Activated T-cell treated with anti-CD3 and anti-CD28 coated beads, Interleukin-2, amount 50 U/mL, for 48 hours (primary cell): ENCODE measurements at regions not wholly inside any gene's neighbourhood (a gene's known extent, or its start where the extent isn't known, plus 50 kb on each side); places are given as distances from the start of the nearest gene placed in this dataset.

ENCODE experiments used
- DNase-seq, 2 experiments: peaks; one replicate each; pipeline ENCODE4 v3.0.0-alpha.2; 2020

DNA sequence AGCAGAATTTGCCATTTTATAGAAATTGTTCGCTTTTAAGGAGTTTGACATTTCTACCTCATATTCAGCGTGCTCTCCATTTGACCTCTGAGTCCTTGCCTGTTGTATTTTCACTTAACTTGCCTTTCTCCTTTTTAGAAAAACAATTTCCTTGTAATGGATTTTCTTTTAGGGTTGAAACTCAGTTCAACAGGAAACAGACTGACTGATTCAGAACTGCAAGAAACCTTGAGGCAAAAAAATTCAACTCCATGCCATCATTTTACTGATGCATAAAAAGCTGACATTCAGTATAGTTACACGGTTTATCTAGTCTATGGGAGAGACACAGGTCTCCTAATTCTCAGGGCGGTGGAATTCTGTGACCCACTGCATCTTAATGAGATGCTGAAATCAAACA lies 59.8 kb downstream of the MRPS30 start:
- DNase-seq: no peak

DNA sequence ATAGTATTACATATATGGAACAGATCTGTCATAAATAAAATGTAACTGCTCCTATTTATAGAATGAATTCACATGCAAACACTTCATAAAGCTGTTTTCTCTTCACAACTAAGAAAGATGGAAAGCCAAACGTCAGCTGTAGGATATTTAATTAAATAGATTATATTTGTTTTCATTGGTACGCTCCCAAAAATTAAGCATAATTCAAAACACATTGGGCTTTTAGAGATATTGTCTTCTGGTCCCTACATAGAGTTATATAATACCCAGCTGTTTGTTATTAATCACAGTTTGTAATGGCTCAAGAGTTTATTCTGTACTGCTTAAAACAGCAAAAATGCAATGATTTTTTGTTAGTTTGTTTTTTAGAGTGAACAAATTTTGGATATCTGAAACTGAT lies 61.2 kb downstream of the MRPS30 start:
- DNase-seq: no peak

DNA sequence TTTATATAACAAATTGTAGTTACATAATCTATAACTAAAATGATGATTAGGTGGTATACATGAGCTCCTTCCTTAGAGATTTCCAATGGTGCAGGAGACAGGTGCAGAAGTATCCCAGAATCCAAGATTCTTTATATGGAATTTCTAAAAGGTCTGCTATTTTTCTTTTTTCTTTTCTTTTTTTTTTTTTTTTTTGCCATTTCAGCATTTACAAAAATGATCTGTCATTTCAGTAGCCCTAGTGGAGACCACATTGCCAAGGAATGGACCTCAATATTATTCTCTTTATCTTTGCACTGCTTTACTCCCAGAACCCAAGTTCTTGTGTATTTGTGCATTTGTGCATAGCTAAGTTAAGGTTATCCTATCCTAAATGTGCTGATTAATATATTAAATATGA lies 61.7 kb downstream of the MRPS30 start:
- DNase-seq: no peak

DNA sequence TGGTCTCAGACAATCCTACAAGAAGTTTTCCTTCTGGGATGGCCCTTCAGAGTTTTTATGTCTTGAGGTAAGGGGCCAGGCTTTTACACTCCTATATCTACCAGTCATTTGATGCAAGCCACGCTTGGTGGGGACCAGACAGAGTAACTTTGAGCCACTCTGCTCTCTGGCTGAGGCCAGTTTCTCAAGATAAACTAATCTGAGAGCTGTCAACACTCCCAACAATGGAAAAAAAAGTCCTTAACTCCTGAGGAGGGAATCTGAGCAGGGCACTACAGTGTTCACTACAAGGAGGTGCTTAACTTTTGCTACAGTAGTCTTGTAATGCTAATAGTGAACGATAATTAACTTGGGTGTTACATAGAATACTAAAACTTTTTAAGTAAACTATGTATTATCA lies 62.7 kb downstream of the MRPS30 start:
- no peak for DNase-seq

DNA sequence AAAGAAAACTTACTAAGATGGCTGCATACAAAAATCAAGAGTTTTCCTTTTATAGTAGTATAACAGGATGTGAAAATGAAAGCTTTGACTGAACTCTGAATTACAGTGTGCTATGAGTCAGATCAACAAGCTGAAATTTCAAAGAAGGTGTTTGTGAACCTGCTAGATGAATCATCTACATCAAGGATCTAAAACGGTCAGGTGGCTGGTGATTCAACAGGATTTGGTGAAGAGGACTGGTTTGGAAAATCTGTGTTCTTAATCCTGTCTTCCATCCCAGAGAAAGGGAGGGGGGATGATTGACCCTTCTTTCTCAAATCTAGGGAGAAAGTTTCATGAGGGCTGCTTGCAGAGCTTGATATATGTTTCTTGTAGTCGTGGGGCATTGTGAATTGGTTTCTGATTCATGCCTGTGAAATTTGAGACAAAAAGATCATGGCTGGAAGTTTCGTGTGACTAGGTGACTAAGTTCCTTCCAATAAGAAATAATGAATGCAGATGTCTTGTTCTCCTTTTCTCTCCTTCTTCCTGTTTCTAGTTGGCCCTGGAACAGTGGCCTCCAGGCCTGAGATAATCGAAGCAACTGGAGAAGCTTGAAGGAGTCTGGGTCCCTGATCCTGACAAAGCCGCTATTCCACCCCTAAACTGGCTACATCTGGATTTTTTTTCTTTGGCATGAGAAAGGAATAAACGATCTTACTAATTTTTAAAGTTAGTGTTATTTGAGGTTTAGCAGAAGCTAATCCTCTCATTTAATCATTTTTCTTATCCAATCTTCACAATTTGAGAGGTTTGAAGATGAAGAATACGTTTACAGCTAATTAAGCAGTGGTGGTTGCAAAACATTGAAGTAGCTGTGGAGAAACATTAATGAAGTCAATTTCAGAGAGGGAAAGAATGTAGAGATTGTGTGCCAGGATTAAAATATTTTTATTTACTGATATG lies 67.2 kb downstream of the MRPS30 start:
- DNase-seq: peak; percentile 29 to 40

DNA sequence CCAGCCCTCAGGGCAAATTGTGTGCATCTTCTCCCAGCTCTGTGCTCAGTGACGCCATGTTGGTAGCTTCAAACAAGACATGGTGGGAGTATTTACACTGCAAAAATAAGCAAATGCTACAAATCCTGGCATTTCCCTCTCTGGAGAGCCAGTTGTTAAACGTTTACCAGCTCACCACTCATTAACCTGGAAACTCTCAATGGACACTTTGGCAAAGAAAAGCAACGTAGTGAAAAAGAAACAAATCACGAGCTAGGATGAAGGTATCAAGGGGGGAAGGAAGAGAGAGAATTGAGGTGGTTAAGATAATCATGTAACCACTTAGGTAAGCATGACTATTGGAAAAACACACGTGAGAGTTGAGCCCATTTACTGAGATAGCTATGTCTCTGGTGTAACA lies 72.5 kb downstream of the MRPS30 start:
- DNase-seq: no peak

DNA sequence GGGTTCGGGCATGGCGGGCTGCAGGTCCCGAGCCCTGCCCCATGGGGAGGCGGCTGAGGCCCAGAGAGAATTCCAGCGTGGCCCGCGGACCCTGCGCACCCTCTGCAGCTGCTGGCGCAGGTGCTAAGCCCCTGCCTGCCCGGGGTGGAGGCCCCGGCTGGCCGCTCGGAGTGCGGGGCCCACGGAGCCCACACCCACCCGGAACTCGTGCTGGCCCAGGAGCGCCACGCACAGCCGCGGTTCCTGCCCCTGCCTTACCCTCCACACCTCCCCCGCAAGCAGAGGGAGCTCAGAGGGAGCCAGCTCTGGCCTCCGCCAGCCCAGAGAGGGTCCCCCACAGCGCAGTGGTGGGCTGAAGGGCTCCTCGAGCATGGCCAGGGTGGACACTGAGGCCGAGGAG lies 75.3 kb downstream of the MRPS30 start:
- no peak for DNase-seq

DNA sequence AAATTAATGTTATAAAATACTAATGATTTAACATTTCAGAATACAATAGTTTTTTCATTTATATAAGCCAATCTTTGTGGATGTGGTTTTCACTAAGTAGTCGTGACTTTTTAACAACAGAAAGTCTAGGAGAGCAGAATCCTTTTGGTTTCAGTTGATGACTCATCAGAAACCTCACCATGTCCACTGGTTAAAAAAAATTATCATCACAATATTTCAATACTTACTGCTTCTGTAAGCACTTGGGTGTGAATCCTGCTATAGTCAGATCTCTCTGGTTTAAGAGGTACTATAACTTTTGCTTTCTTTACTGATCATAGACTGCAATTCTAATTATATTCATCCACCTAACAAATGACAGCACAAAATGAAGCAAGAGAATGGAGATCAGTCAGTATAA lies 77.2 kb downstream of the MRPS30 start:
- no peak for DNase-seq

DNA sequence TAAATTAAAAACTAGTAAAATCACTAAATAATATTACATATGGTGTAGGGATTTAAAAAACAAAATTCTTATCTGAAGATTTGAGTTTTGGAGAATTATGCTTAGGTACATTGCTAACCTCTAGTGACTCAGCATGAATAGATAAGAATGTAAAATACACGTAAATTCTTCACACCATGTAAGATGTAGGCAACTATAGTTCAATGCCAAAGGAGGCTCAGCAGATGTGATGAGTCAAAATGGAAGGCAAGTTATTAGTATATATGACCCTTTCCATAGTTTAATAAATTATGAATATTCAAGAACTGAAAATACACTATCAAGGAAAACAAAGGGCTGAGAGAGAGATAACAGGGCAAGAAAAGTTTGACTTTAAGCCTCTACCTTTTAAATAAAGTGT lies 79.0 kb downstream of the MRPS30 start:
- DNase-seq: no peak

DNA sequence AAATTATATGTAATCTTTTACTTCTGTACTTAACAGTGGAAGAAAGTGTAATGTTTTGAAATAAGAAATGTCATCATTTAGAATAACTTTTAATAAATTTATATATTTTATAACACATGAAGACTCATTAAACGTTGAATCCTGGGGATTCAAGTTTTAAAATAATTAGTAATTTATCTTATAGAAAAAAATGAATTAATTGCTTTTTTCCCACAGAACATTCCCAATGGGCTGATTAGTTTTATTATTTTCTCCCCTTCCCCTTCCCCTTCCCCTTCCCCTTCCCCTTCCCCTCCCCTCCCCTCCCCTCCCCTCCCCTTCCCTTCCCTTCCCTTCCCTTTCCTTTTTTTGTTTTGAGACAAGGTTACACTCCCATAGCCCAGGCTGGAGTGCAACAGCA lies 79.7 kb downstream of the MRPS30 start:
- no peak for DNase-seq

DNA sequence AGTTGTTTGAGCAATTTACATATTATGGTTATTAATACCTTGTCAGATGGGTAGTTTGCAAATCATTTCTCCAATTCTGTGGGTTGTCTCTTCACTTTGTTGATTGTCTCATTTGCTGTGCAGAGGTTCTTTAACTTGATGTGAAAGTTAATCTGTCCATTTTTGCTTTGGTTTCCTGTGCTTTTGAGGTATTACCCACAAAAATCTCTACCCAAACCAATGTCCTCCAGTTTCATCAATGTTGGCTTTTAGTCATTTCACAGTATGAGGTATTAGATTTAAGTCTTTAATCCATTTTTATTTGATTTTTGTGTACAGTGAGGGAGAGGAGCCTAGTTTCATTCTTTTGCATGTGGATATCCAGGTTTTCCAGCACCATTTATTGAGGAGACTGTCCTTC lies 82.4 kb downstream of the MRPS30 start:
- no peak for DNase-seq

DNA sequence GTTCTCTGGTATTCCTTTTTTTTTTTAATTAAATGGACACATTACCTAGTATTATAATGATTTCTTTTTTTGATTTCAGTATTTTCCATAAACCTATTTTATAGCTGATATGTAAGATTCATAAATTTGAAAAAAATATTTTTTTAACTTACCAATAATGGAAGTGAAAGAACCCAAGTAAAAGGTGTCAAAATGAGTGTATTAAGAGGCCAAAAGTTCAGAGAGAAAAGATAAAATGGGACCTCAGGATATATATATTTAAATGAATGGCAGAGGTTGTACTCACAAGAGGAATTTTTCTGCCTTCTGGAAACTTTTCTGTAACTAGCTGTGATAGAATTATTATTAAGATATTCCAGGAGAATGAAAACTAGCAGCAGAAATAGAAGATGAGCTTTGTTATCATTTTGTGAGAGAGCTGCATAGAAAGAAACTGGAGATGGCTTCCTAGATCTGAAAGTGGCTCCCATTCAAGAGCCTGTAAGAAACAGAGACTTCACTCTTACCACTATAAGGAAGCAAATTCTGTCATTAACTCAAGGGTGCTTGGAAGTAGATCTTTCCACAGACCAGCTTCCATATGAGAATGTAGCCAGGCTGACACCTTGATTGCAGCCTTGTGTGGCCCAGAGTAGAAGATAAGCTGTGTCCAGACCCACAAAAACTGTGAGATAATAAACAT lies 91.7 kb downstream of the MRPS30 start:
- no peak for DNase-seq

DNA sequence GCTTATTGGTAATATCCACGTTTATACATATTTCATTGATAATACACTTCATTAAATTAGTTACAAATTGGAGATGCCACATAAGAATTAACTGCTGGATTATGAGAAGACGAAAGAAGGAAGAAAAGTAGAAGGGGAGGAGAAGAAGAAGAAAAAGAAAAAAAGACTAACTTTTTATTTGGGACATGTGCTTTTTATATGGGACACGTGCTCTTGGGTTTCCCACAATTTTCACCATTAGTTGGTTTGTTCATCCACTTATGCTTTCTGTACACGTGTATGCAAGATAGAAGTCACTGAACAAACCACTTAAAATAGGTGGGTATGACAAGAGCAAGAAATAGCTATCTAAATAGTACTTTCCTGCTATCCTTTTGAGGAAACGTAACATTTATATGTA lies 98.6 kb downstream of the MRPS30 start:
- DNase-seq: no peak

DNA sequence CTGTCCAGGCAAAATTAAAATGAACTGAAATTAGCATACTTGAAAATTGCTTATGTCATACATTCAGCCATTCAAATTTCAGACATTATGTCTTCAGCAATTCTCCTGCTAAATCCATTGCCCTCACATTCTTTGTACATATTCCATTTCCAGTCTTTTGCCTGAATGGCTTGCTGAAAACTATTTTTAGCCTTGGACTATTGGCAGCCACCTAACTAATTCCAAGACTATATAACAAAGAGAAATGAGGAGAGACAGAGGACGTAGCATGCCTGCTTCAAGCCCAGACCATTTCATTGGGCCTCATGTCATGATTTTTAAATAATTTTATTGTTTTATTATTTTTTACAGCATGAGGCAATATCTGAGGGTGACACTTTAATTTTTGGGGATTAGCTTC lies 100.3 kb downstream of the MRPS30 start:
- no peak for DNase-seq

DNA sequence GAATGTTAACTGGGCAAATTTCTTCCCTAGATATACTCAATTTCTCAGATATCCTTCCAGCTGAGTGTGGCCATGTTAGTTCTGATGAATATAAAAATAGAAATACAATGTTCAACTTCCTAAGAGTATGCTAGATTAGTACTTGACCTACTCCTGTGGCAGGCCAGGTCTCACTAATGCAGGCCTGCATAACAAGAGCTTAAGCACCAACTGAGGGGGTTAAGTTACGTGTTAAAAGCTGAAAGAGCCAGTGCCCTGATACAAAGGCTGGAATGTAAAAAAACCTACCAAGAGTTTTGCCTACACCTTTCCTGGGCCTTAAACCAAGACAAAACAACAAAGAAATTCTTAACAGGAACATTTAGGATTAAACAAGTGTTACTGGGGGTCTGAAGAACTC lies 102.8 kb downstream of the MRPS30 start:
- no peak for DNase-seq

DNA sequence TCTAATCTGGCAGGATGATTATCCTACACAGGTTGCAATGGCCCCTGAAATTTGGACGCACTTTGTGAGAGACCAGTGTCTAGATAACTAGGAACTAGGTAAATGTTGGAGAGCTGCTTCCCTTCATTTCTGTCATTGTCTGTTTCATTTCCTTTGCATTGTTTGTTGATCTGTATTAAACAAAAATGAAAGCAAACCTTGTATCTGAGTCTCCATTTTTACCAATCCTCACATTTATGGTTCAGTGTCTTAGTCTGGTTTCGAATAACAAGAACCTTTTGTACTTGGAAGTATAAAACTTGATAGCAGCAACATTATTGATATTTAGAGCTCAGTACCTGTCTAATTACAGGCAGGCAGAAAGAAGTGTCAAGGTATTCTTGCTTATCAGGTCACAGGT lies 105.5 kb downstream of the MRPS30 start:
- DNase-seq: no peak

DNA sequence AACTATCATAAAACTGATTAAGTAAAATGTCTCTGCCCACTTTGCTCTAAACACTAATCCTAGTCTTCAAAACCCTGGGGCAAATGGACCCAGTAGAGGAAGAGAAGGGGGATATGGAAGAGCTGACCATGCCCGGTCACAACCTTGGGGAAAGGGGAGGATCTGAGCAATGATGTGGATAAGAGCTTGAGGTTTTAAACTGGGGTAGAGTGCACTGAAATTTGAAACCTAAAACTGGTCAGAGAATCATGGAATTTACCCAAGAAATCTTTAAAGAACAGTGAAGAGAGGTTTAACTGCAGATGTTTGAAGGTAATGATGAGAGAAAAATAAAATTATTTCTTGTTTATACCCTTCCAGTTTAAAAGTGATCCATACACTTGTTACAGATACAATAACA lies 110.8 kb downstream of the MRPS30 start:
- no peak for DNase-seq

DNA sequence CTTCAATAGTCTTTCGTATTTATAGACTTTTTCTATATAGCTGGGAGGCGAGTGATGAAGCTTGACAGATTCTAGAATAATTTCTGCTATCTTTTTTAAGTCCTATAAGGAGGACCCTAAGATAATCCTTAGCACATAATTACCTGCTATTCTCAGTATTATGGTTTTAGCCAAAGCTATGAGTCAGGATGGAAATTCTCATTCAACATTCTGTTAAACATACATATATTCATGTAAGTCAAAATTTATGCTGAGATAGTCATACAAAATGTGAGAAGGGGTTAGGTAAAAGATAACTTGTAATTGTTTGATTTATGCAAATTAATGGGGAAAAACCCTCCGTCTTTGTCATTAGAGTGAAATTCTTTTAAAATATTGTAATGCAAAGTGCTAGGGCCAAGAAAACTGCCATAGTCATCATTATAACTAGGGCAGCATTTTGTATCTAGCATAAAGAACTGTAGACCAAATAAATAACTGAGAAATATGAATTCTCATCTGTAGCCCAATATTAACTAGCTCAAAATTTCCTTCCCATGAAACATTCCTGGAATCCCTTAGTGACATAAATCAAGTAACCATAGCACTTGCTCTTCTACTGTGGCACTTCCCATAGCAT lies 118.5 kb downstream of the MRPS30 start:
- DNase-seq: no peak

DNA sequence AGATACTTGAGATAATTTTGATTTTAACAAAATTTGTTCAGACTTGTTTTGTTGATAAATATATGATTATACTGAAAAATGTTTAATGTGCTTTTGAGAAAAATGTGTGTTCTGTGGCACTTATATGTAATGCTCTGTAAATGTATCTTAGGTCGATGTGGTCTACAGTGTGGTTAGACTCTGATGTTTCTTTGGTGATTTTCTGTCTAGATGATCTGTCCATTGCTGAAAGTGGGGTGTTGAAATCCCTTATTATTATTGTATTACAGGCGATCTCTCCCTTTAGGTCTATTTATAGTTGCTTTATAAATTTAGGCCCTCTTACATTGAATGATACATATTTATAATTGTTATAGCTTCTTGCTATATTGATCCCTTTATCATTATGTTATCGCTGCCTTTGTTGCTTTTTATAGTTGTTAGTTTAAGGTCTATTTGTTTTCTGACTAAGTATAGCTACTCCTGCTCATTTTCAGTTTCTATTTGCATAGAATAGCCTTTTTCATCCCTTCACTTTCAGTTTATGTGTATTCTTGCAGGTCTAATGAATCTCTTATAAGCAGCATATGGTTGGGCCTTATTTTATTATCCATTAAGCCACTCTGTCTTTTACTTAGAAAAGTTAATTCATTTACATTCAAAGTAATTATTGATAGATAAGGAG lies 124.3 kb downstream of the MRPS30 start:
- DNase-seq: no peak

DNA sequence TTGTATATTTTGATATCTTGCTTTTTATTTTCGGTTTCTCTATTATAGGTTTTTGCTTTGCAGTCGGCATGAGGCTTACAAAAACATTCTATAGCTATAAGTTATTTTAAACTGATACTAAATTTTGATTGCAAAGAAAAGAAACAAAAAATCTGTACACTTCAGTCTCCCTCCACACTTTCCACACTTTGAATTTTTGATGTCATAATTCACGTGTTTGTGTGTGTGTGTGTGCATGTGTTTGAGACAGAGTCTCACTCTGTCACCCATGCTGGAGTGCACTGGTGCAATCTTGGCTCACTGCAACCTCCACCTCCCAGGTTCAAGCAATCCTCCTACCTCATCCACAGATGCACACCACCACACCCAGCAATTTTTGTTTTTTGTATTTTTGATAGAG lies 124.9 kb downstream of the MRPS30 start:
- DNase-seq: no peak

DNA sequence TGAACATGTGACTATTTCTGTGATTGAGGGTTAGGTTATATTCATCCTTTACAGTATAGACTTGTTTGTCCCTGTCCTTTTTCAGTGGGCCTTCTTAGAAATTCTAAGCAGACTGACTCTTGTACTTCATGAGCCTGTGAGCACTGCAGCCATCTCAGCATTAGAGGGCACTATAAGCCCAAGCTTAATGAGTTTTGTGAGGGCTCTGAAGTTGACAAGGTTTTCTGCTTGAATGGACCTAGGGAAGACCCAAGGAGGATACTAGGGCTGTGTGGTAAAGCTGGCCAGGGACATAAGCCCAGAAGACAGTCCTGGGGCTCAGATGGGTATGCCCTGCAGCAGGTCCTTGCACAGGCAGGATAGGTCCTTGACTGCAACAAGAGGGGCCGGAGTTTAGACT lies 126.5 kb downstream of the MRPS30 start:
- no peak for DNase-seq

DNA sequence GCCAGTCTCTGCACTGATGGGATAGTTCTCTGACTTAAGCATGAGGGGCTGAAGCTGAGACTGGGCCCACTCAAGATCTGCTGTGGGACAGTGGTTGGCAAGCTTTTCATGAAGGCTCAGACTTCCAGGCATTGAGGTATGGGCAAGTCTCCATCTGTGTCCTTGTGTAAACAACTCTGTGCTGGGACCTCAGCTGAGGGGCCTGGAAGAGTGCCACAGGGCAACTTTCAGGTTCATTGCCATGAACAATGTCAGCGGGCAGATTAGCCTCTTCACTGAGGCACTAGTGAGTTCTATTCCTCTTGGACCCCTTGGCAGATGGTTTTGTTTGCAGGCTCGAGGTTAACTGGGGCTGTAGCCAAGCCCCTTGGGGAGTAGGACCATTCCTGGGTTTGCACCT lies 127.1 kb downstream of the MRPS30 start:
- DNase-seq: no peak

DNA sequence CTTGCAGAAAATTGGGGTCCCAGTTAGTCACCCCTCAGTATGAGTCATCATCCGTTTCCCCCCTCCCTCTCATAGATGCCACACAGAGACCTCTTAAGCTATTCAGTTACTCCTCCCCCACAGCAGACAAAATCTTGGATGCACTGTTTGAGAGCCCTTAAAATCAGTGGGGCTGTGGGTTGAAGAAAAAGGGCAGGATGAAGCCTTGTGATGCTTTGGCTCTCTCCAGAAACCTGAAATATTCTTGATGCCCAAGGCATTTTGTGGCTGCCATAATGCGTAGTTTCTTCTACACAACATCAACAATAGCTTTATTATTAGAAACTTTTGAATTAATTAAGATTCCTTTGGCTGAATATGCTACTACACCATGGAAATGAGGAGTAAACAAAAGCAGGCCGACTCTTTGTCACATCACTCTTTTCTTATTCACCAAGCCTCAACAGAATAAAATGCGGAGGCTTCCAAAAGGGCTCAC lies 133.8 kb downstream of the MRPS30 start:
- no peak for DNase-seq
